HG03342 (cell line): ENCODE measurements at regions not wholly inside any gene's neighbourhood (a gene's known extent, or its start where the extent isn't known, plus 50 kb on each side); places are given as distances from the start of the nearest gene placed in this dataset.

Source experiments
- ATAC-seq: cut with Tn5 transposase; IDR thresholded peaks from one replicate; pipeline ENCODE4 v1.9.1; 2021; ENCODE audit warnings: mild to moderate bottlenecking, moderate library complexity; ENCODE audit not compliant: unreplicated experiment

GRCh38 chr11:111444040-111444439 is 65.0 kb upstream of the POU2AF1 start:
- ATAC-seq: no peak

GRCh38 chr11:111443640-111444039 is 64.6 kb upstream of the POU2AF1 start:
- no peak for ATAC-seq

DNA sequence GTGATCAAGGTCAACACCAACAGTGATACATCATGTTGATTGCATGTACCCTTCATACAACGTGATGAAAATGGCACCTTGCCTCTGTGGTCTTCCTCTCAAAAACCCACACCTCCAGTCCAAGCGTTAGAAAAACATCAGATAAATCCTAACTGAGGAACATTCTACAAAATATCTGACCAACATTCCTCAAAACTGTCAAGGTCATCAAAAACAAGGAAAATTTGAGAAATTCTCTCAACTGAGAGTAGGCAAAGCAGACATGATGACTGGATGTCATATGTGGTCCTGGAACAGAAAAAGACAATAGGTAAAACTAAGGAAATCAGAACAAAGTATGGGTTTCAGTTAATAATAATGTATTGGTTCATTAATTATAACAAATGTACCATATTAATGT is 64.0 kb upstream of the POU2AF1 start:
- ATAC-seq: no peak

DNA sequence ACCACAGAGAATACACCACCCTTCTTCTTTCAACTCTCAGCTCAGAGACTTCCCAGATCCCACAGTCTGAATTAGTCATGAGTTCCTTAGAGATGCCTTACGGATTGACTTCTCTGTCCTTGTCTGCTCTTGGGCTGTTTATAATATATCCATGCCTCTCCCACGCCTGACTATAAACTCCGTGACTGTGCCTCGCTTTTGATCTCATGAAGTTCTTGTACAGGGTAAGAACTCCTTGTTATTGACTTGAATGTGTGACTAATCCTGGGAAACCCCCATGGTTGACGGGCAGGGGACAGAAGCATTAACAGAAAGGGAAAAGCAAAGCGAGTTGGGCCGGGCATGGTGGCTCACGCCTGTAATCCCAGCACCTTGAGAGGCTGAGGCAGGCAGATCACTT is 62.4 kb upstream of the POU2AF1 start:
- no peak for ATAC-seq

- ATAC-seq: no peak
Observed at GRCh38 chr11:111440416-111441205, 61.5 kb upstream of the POU2AF1 start.

GRCh38 chr11:111439901-111440300 is 60.8 kb upstream of the POU2AF1 start:
- ATAC-seq: no peak

- no peak for ATAC-seq
Observed at GRCh38 chr11:111438846-111439520, 59.9 kb upstream of the POU2AF1 start.

DNA sequence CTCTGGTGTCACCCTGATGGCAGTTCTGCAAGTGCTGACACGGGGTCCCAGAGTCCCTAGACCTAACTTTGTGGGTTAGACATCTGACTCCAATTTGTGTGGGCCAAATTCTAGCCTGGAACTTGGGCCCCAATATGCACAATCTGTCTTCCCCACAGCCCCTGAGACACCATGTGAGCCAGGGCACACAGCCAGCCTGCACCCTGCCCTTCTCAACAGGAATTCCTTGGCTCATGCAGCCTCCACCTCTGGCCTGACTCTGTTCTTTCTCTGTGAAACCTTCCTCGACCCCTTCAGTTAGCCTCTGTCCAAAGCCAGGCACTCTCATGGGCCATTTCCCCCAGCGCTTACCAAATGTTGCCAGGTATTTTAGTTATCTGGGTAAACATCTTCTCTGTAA is 59.1 kb upstream of the POU2AF1 start:
- no peak for ATAC-seq

- no peak for ATAC-seq
Observed at GRCh38 chr11:111435046-111435698, 56.1 kb upstream of the POU2AF1 start.

DNA sequence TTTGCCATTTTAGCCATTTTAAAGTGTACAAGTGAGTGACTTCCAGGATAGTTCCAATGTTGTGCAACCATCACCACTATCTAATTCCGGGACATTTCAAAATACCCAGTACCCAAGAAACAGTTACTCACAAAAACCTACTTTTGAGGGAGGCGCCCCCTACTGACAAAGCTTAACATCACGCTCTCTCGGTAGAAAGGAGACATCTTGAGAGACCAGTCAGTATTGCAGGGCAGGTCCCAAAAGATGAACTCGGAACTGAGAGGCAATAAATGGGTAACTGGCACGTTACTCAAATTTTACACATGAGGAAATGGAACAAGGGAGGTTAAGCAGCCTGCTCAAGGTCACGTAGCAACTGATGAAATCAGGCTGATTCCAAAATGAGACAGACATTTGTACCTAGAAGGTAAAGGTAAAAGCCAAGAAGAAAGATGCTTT is 50.0 kb upstream of the POU2AF1 start:
- peak; percentile 82 for ATAC-seq
